ENCODE measurements at regions not wholly inside any gene's neighbourhood (a gene's known extent, or its start where the extent isn't known, plus 50 kb on each side); places are given as distances from the start of the nearest gene placed in this dataset.

GRCh38 chr14:81971911-81972310 is 438.3 kb upstream of the SEL1L start:
- TF ChIP-seq POLR2A (IDR thresholded peaks at IDR 0.05), result no peak
- no peak for TF ChIP-seq CTCF (IDR thresholded peaks at IDR 0.05)
